Posterior vena cava (tissue), 2 donors: ENCODE measurements at regions not wholly inside any gene's neighbourhood (a gene's known extent, or its start where the extent isn't known, plus 50 kb on each side); places are given as distances from the start of the nearest gene placed in this dataset.

Source experiments
- DNase-seq: peaks from one replicate; pipeline ENCODE4 v3.0.0-alpha.2; 2020; ENCODE audit warnings: low spot score
- intact Hi-C, 2 donors: fragments of 100-400 bp; cut with DNase I; formaldehyde crosslinking; loops; one replicate each; pipeline versions ENCODE4 v1.14.1 to v1.14.2; 2022 to 2023
- donor health status: DM: yes; HTN: yes; CAD: no.
- donor health status: DM: yes; HTN: yes; CAD: no.

DNA sequence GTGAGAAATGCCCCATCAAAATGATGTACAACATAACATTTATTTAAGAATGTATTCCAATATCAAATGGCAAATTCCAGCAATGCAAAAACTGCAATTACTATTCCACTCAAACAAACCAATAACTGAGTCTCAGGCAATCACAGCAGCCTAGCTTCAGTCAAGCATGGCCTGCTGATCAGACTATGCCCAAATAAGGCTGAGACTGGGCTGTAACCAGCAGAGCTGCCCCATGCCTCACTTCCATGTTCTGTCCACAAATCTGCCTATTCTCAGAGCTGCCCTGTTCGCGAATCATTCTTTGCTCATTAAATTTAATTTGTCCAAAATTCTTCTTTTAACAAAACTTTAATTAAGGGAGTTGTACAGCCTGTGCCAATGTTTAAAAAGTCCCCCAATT lies 155.4 kb downstream of the FNDC1 start:
- no peak for DNase-seq
- intact Hi-C loops, result no loop called here
